Right lobe of liver (tissue), 4 donors: ENCODE measurements at regions not wholly inside any gene's neighbourhood (a gene's known extent, or its start where the extent isn't known, plus 50 kb on each side); places are given as distances from the start of the nearest gene placed in this dataset.

Source experiments
- CTCF ChIP-seq, 4 donors: fragments of 200-600 bp in 3 of 4; fragments of 450-650 bp in 1 of 4; IDR thresholded peaks; one replicate each; pipeline versions ENCODE4 v1.5.1 to v1.8.0; 2016 to 2022; ENCODE audit warnings: antibody characterized with exemption in 4 of 4, mild to moderate bottlenecking in 2 of 4
- POLR2A ChIP-seq: fragments of 450-650 bp; IDR thresholded peaks from one replicate; pipeline ENCODE4 v1.6.1; 2017; ENCODE audit warnings: antibody characterized with exemption, mild to moderate bottlenecking
- donor health status: DM: no; HTN: no; CAD: no.
- donor health status: DM: no; HTN: no; CAD: no.
- donor health status: DM: no; HTN: yes; CAD: no.

- TF ChIP-seq CTCF (IDR thresholded peaks at IDR 0.05) (no peak), POLR2A (no peak)
Measured at GRCh38 chr3:5294356-5294755, 106.8 kb downstream of the EDEM1 start.
